Osteoblast (primary cell): ENCODE measurements at regions not wholly inside any gene's neighbourhood (a gene's known extent, or its start where the extent isn't known, plus 50 kb on each side); places are given as distances from the start of the nearest gene placed in this dataset.
"Not testable (repeated sequence)": the region's sequence is repeated elsewhere in the genome, so short reads cannot be mapped to it uniquely, and the experiment has no call there.

ENCODE experiments used
- DNase-seq: peaks from one replicate; pipeline ENCODE4 v3.0.0; 2011; ENCODE audit warnings: low spot score, mixed read lengths; ENCODE audit not compliant: insufficient read length; ENCODE audit errors: missing footprints
- H2AFZ ChIP-seq: 2 replicates; pipeline ENCODE4 v1.6.0; 2011; ENCODE audit warnings: mild to moderate bottlenecking, low read length
- H3K27ac ChIP-seq: 2 replicates; pipeline ENCODE4 v1.5.1; 2011; ENCODE audit warnings: mild to moderate bottlenecking, low read depth, low read length, moderate library complexity
- H3K27me3 ChIP-seq: 2 replicates; pipeline ENCODE4 v1.6.0; 2012; ENCODE audit warnings: mild to moderate bottlenecking, control low read depth, inconsistent platforms, low read length, moderate library complexity; ENCODE audit not compliant: insufficient read depth
- H3K36me3 ChIP-seq: 2 replicates; pipeline ENCODE4 v1.5.1; 2011; ENCODE audit warnings: mild to moderate bottlenecking, low read length, control low read depth, moderate library complexity; ENCODE audit not compliant: insufficient read depth
- H3K4me1 ChIP-seq: 2 replicates; pipeline ENCODE4 v1.5.1; 2011; ENCODE audit warnings: mild to moderate bottlenecking, low read length, control low read depth, moderate library complexity; ENCODE audit not compliant: insufficient read depth
- H3K4me2 ChIP-seq: 2 replicates; pipeline ENCODE4 v1.6.0; 2011; ENCODE audit warnings: mild to moderate bottlenecking, low read length; ENCODE audit not compliant: insufficient read depth
- H3K4me3 ChIP-seq: fragments of 200-600 bp; sonication (generic); 3 replicates; pipeline ENCODE4 v1.5.1; 2012; ENCODE audit warnings: mild to moderate bottlenecking, low read length, inconsistent platforms; ENCODE audit not compliant: insufficient read depth
- H3K79me2 ChIP-seq: 2 replicates; pipeline ENCODE4 v1.6.0; 2012; ENCODE audit warnings: mild to moderate bottlenecking, low read length, control low read depth, inconsistent platforms; ENCODE audit not compliant: insufficient read depth
- H3K9me3 ChIP-seq: 2 replicates; pipeline ENCODE4 v1.5.1; 2011; ENCODE audit warnings: low read depth, low read length, control low read depth
- H4K20me1 ChIP-seq: 2 replicates; pipeline ENCODE4 v1.6.0; 2012; ENCODE audit warnings: mild to moderate bottlenecking, low read length, control low read depth; ENCODE audit not compliant: insufficient read depth
- CTCF ChIP-seq: IDR thresholded peaks from 2 replicates; pipeline ENCODE4 v1.5.1; 2011; ENCODE audit warnings: mild to moderate bottlenecking, low read depth, low read length, moderate library complexity; ENCODE audit errors: extremely low read depth

- H4K20me1 ChIP-seq = no peaks in the 10 kb centered on the region
- no peak overlapping the region for H3K27ac ChIP-seq
- no peak overlapping the region for H3K4me2 ChIP-seq
- H3K79me2 ChIP-seq = no peaks in the 10 kb centered on the region
- no peak overlapping the region for H3K4me3 ChIP-seq
- H3K4me1 ChIP-seq = no peaks in the 10 kb centered on the region
- H2AFZ ChIP-seq = no peak overlapping the region
- no peaks in the 10 kb centered on the region for H3K36me3 ChIP-seq
- H3K27me3 ChIP-seq = no peaks in the 10 kb centered on the region
- DNase-seq = no peak
- no peaks in the 10 kb centered on the region for H3K9me3 ChIP-seq
- TF ChIP-seq CTCF = no peak
Observed at GRCh38 chr4:55272589-55272988, 73.5 kb upstream of the SRD5A3 start.

- no peaks in the 10 kb centered on the region for H3K4me1 ChIP-seq
- no peaks in the 10 kb centered on the region for H3K9me3 ChIP-seq
- no peaks in the 10 kb centered on the region for H3K36me3 ChIP-seq
- H3K4me2 ChIP-seq = no peak overlapping the region
- no peak for TF ChIP-seq CTCF
- no peaks in the 10 kb centered on the region for H4K20me1 ChIP-seq
- no peak overlapping the region for H3K27ac ChIP-seq
- H3K27me3 ChIP-seq = no peaks in the 10 kb centered on the region
- H3K4me3 ChIP-seq = no peak overlapping the region
- no peaks in the 10 kb centered on the region for H3K79me2 ChIP-seq
- no peak overlapping the region for H2AFZ ChIP-seq
- no peak for DNase-seq
Observed at GRCh38 chr4:55277011-55277410, 69.0 kb upstream of the SRD5A3 start.

GRCh38 chr4:55278316-55278715, 67.7 kb upstream of the SRD5A3 start:
- no peaks in the 10 kb centered on the region for H3K79me2 ChIP-seq
- TF ChIP-seq CTCF = no peak
- no peak for DNase-seq

GRCh38 chr4:55280474-55280873, 65.6 kb upstream of the SRD5A3 start:
- not testable (repeated sequence) for H3K4me3 ChIP-seq

More at GRCh38 chr4:55278316-55278715, 67.7 kb upstream of the SRD5A3 start:
- Histone ChIP-seq H3K4me2 (no peak overlapping the region), H3K4me3 (no peak overlapping the region), H4K20me1 (no peaks in the 10 kb centered on the region), H3K27me3 (no peaks in the 10 kb centered on the region), H3K27ac (no peak overlapping the region), H2AFZ (no peak overlapping the region), H3K36me3 (no peaks in the 10 kb centered on the region), H3K9me3 (no peaks in the 10 kb centered on the region), H3K4me1 (no peaks in the 10 kb centered on the region)

GRCh38 chr4:55281118-55281683, 64.8 kb upstream of the SRD5A3 start:
- not testable (repeated sequence) for H2AFZ ChIP-seq, H3K4me1 ChIP-seq, DNase-seq, H3K79me2 ChIP-seq, H3K9me3 ChIP-seq, H3K36me3 ChIP-seq, H3K4me3 ChIP-seq, H3K4me2 ChIP-seq, H3K27me3 ChIP-seq, H4K20me1 ChIP-seq, H3K27ac ChIP-seq

More at GRCh38 chr4:55280474-55280873, 65.6 kb upstream of the SRD5A3 start:
- not testable (repeated sequence) for H3K4me1 ChIP-seq, H3K4me2 ChIP-seq, DNase-seq, H3K79me2 ChIP-seq, H3K27ac ChIP-seq, H2AFZ ChIP-seq, H3K36me3 ChIP-seq, H3K9me3 ChIP-seq, H4K20me1 ChIP-seq, H3K27me3 ChIP-seq
